Prostate gland (tissue), 2 donors: ENCODE measurements at regions not wholly inside any gene's neighbourhood (a gene's known extent, or its start where the extent isn't known, plus 50 kb on each side); places are given as distances from the start of the nearest gene placed in this dataset.
A peak's percentile ranks its signal among the peaks of the same experiment; 100 is the strongest.

Experiments used
- DNase-seq: peaks from one replicate; pipeline ENCODE4 v3.0.0-alpha.2; 2019; ENCODE audit warnings: low spot score
- H3K27ac ChIP-seq, 2 donors: fragments of 200-600 bp; sonication (generic); 2 replicates each; pipeline ENCODE4 v1.5.1; 2017 to 2019
- H3K27me3 ChIP-seq: fragments of 200-600 bp; sonication (generic); replicated peaks from 2 replicates; pipeline ENCODE4 v1.5.1; 2019; ENCODE audit not compliant: insufficient read depth
- H3K36me3 ChIP-seq, 2 donors: fragments of 200-600 bp; sonication (generic); 1 replicate in 1 of 2; 2 replicates in 1 of 2; pipeline versions ENCODE4 v1.5.1 to v1.8.1; 2017 to 2019
- H3K4me1 ChIP-seq: fragments of 200-600 bp; sonication (generic); replicated peaks from 2 replicates; pipeline ENCODE4 v1.5.1; 2019
- H3K4me3 ChIP-seq, 2 donors: fragments of 200-600 bp; sonication (generic); 2 replicates each; pipeline ENCODE4 v1.5.1; 2017 to 2019
- H3K9me3 ChIP-seq: fragments of 200-600 bp; sonication (generic); 2 replicates; pipeline ENCODE4 v1.5.1; 2017
- POLR2A ChIP-seq: fragments of 450-650 bp; IDR thresholded peaks from one replicate; pipeline ENCODE4 v1.6.1; 2016; ENCODE audit warnings: antibody characterized with exemption, mild to moderate bottlenecking
- POLR2AphosphoS5 ChIP-seq: sonication (generic); formaldehyde crosslinking; IDR thresholded peaks from one replicate; pipeline ENCODE4 v1.6.1; 2017; ENCODE audit warnings: antibody characterized with exemption
- whole genome bisulfite sequencing: methylation state at CpG from one replicate; pipeline ENCODE4 v1.1.5; 2018; 5-methylcytosine and 5-hydroxymethylcytosine counted together
- intact Hi-C: fragments of 100-400 bp; cut with DNase I; formaldehyde crosslinking; loops from one replicate; pipeline ENCODE4 v1.14.2; 2022
- TF ChIP-seq, protein P1 (sequence below), 4 experiments: fragments of 200-600 bp in 2 of 4; fragments of 450-650 bp in 2 of 4; sonication (generic) in 2 of 4; IDR thresholded peaks; 1 replicate in 3 of 4; 2 replicates in 1 of 4; pipeline ENCODE4 v1.5.1; 2016 to 2019; ENCODE audit warnings: antibody characterized with exemption in 4 of 4, mild to moderate bottlenecking in 2 of 4, moderate library complexity in 2 of 4

- Histone ChIP-seq H3K27ac (no peak overlapping the region), H3K27me3 (no peaks in the 10 kb centered on the region), H3K9me3 (no peaks in the 10 kb centered on the region), H3K36me3 (no peaks in the 10 kb centered on the region), H3K4me3 (peak overlapping the region in 1 of 2 donors; percentile 4), H3K4me1 (peaks cover 5% of the 10 kb centered on the region)
- WGBS: 22% methylated on average over 6 of the region's 6 CpGs
- TF ChIP-seq POLR2AphosphoS5: no peak
- TF ChIP-seq POLR2A: no peak
- TF ChIP-seq, protein P1, sequence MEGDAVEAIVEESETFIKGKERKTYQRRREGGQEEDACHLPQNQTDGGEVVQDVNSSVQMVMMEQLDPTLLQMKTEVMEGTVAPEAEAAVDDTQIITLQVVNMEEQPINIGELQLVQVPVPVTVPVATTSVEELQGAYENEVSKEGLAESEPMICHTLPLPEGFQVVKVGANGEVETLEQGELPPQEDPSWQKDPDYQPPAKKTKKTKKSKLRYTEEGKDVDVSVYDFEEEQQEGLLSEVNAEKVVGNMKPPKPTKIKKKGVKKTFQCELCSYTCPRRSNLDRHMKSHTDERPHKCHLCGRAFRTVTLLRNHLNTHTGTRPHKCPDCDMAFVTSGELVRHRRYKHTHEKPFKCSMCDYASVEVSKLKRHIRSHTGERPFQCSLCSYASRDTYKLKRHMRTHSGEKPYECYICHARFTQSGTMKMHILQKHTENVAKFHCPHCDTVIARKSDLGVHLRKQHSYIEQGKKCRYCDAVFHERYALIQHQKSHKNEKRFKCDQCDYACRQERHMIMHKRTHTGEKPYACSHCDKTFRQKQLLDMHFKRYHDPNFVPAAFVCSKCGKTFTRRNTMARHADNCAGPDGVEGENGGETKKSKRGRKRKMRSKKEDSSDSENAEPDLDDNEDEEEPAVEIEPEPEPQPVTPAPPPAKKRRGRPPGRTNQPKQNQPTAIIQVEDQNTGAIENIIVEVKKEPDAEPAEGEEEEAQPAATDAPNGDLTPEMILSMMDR (IDR thresholded peaks at IDR 0.05): no peak
- intact Hi-C loops: no loop called here
- no peak for DNase-seq
Measured at GRCh38 chr6:56742122-56742791, 99.6 kb upstream of the DST start.

DNA sequence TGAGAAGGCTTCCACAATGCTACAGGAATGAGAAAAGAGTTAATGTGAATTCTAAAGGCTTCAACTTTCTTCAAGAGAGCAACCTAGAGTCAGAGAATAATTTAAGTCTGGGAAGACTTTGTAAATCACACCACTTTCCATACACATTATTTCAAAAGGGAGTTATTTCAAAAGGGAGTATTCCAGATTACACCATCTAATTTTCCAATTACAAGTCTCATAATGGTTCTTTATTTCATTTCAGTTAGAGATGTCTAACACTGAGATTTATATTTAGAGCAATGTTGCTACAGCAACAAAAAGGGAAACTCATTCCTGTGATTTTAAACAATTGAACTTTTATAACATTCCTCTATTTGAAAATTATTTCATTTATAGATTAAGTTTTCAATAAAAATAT is 98.8 kb upstream of the DST start:
- Histone ChIP-seq H3K36me3 (no peaks in the 10 kb centered on the region), H3K27ac (no peak overlapping the region), H3K9me3 (no peaks in the 10 kb centered on the region), H3K27me3 (no peaks in the 10 kb centered on the region), H3K4me1 (peaks cover 5% of the 10 kb centered on the region), H3K4me3 (no peak overlapping the region)
- TF ChIP-seq POLR2A (no peak), POLR2AphosphoS5 (no peak)
- TF ChIP-seq, protein P1 (IDR thresholded peaks at IDR 0.05): no peak
- intact Hi-C loops: no loop called here
- DNase-seq: no peak

- intact Hi-C loops: no loop called here
- Histone ChIP-seq H3K27me3 (no peaks in the 10 kb centered on the region), H3K27ac (no peak overlapping the region), H3K4me1 (peaks cover 5% of the 10 kb centered on the region), H3K36me3 (no peaks in the 10 kb centered on the region), H3K9me3 (no peaks in the 10 kb centered on the region), H3K4me3 (no peak overlapping the region)
- WGBS: 98% methylated on average over 8 of the region's 8 CpGs
- no peak for TF ChIP-seq POLR2AphosphoS5
- no peak for TF ChIP-seq POLR2A
- no peak for DNase-seq
Measured at GRCh38 chr6:56739836-56740815, 97.4 kb upstream of the DST start.

GRCh38 chr6:56736804-56737203 is 94.1 kb upstream of the DST start:
- Histone ChIP-seq H3K4me3 (no peak overlapping the region), H3K4me1 (no peaks in the 10 kb centered on the region), H3K9me3 (no peaks in the 10 kb centered on the region), H3K36me3 (no peaks in the 10 kb centered on the region), H3K27ac (no peak overlapping the region), H3K27me3 (no peaks in the 10 kb centered on the region)
- intact Hi-C loops: no loop called here
- WGBS: 96% methylated on average over 4 of the region's 4 CpGs
- DNase-seq: no peak
- TF ChIP-seq, protein P1 (IDR thresholded peaks at IDR 0.05): no peak
- TF ChIP-seq POLR2AphosphoS5: no peak
- TF ChIP-seq POLR2A: no peak

GRCh38 chr6:56734335-56734734 is 91.6 kb upstream of the DST start:
- Histone ChIP-seq H3K4me1 (no peaks in the 10 kb centered on the region), H3K9me3 (no peaks in the 10 kb centered on the region), H3K36me3 (no peaks in the 10 kb centered on the region), H3K4me3 (no peak overlapping the region), H3K27me3 (no peaks in the 10 kb centered on the region), H3K27ac (no peak overlapping the region)
- no peak for DNase-seq
- intact Hi-C loops: no loop called here
- no peak for TF ChIP-seq POLR2A
- TF ChIP-seq, protein P1 (IDR thresholded peaks at IDR 0.05): no peak
- no peak for TF ChIP-seq POLR2AphosphoS5
- 92% methylated on average over 2 of the region's 2 CpGs for WGBS
